Liver (tissue), 3 donors: ENCODE measurements at regions not wholly inside any gene's neighbourhood (a gene's known extent, or its start where the extent isn't known, plus 50 kb on each side); places are given as distances from the start of the nearest gene placed in this dataset.

Source experiments
- ATF3 ChIP-seq: IDR thresholded peaks from 2 replicates; pipeline ENCODE4 v1.6.1; 2016; ENCODE audit warnings: antibody characterized with exemption
- CTCF ChIP-seq: fragments of 150-350 bp; IDR thresholded peaks from 2 replicates; pipeline ENCODE4 v1.5.1; 2017; ENCODE audit warnings: improper control_type of control experiment, low read depth, low read length; ENCODE audit not compliant: missing input control
- EGR1 ChIP-seq, 2 donors: IDR thresholded peaks; 2 replicates each; pipeline ENCODE4 v1.6.1; 2016 to 2018; ENCODE audit warnings: antibody characterized with exemption in 2 of 2, low read depth in 2 of 2
- GABPA ChIP-seq, 2 donors: IDR thresholded peaks in 1 of 2; conservative IDR thresholded peaks in 1 of 2; 2 replicates each; pipeline ENCODE4 v1.6.1; 2016; ENCODE audit warnings: antibody characterized with exemption in 2 of 2, mild to moderate bottlenecking in 1 of 2, moderate library complexity in 1 of 2
- HNF4A ChIP-seq, 2 donors: conservative IDR thresholded peaks; 2 replicates each; pipeline ENCODE4 v1.6.1; 2016; ENCODE audit warnings: antibody characterized with exemption in 2 of 2, mild to moderate bottlenecking in 2 of 2
- JUND ChIP-seq, 2 donors: IDR thresholded peaks; 2 replicates each; pipeline ENCODE4 v1.6.1; 2016; ENCODE audit warnings: antibody characterized with exemption in 2 of 2
- MAX ChIP-seq: IDR thresholded peaks from 2 replicates; pipeline ENCODE4 v1.6.1; 2016; ENCODE audit warnings: antibody characterized with exemption
- RAD21 ChIP-seq, 2 donors: IDR thresholded peaks; 2 replicates each; pipeline ENCODE4 v1.6.1; 2016; ENCODE audit warnings: antibody characterized with exemption in 2 of 2, mild to moderate bottlenecking in 2 of 2
- REST ChIP-seq: IDR thresholded peaks from 2 replicates; pipeline ENCODE4 v1.6.1; 2016; ENCODE audit warnings: antibody characterized with exemption, mild to moderate bottlenecking
- SP1 ChIP-seq: IDR thresholded peaks from 2 replicates; pipeline ENCODE4 v1.6.1; 2018; ENCODE audit warnings: antibody characterized with exemption, mild to moderate bottlenecking
- TAF1 ChIP-seq: conservative IDR thresholded peaks from 2 replicates; pipeline ENCODE4 v1.6.1; 2016; ENCODE audit warnings: antibody characterized with exemption, mild to moderate bottlenecking
- YY1 ChIP-seq: IDR thresholded peaks from 2 replicates; pipeline ENCODE4 v1.6.1; 2016; ENCODE audit warnings: antibody characterized with exemption, mild to moderate bottlenecking
- ZBTB33 ChIP-seq: IDR thresholded peaks from 2 replicates; pipeline ENCODE4 v1.6.1; 2016; ENCODE audit warnings: antibody characterized with exemption
- donor health status: healthy.
- donor health status: healthy.

GRCh38 chr6:100317031-100317430, 147.7 kb downstream of the SIM1 start:
- TF ChIP-seq CTCF (no peak), SP1 (no peak), TAF1 (no peak), YY1 (no peak), ATF3 (no peak), JUND (IDR thresholded peaks at IDR 0.05) (no peak), HNF4A (conservative IDR thresholded peaks at IDR 0.05) (no peak), REST (no peak), RAD21 (IDR thresholded peaks at IDR 0.05) (no peak), GABPA (IDR thresholded peaks at IDR 0.05 in 1 of 2, conservative IDR thresholded peaks at IDR 0.05 in 1 of 2) (no peak), EGR1 (IDR thresholded peaks at IDR 0.05; ENCODE audit: low read depth in 2 of 2) (no peak), ZBTB33 (no peak), MAX (no peak)
